ENCODE measurements at regions not wholly inside any gene's neighbourhood (a gene's known extent, or its start where the extent isn't known, plus 50 kb on each side); places are given as distances from the start of the nearest gene placed in this dataset.

DNA sequence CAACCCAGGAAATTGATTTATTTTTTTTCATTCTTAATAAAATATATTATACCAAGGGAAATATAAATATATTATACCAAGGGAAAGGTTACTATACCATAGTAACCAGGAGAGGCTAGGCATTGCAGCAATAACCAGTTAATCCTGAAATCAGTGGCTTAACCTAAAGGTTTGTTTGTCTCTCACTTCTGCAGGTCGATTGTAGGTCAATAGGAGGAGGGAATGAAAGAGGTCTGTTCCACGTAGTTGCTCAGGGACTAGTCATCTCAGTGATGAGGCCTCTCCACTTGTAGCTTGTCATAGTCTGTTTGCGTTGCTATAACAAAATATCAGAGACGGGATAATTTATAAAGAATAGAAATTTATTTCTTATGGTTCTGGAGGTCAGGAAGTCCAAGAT, 168.0 kb downstream of the GJA1 start:
- Histone ChIP-seq H3K9me3 (replicated peaks; ENCODE audit: control insufficient read depth, insufficient read depth, low read length) (no peaks in the 10 kb centered on the region), H3K36me3 (ENCODE audit: control insufficient read depth in 2 of 2, insufficient read depth in 2 of 2, low read length in 1 of 2) (no peaks in the 10 kb centered on the region), H3K9ac (ENCODE audit: control insufficient read depth, insufficient read depth, low read length) (no peak overlapping the region), H3K27me3 (replicated peaks in 1 of 2; ENCODE audit: control insufficient read depth in 2 of 2, insufficient read depth in 2 of 2, low read length in 1 of 2) (no peaks in the 10 kb centered on the region), H3K4me3 (no peak overlapping the region), H3K4me1 (ENCODE audit: control insufficient read depth, insufficient read depth, low read length) (no peaks in the 10 kb centered on the region), H2AFZ (ENCODE audit: control insufficient read depth, low read depth, low read length) (no peak overlapping the region), H3K27ac (ENCODE audit: control insufficient read depth, insufficient read depth) (no peak overlapping the region), H3K79me2 (ENCODE audit: control insufficient read depth, insufficient read depth, low read length) (no peaks in the 10 kb centered on the region), H4K20me1 (ENCODE audit: control insufficient read depth, insufficient read depth) (no peaks in the 10 kb centered on the region), H3K4me2 (ENCODE audit: control insufficient read depth, insufficient read depth) (no peak overlapping the region)
- ChIA-PET POLR2A (no interaction called here), CTCF (no interaction called here), RAD21 (ENCODE audit: unreplicated experiment) (no interaction called here), SMC1A (ENCODE audit: uncharacterized antibody, unreplicated experiment) (no interaction called here)
- no peak for DNase-seq (ENCODE audit: low read depth, low spot score)
- intact Hi-C loops (cut with micrococcal nuclease; ENCODE audit: unreplicated experiment) = no loop called here
- in situ Hi-C loops (cut with MboI) = no loop called here
- BruUV-seq (replicated peaks) = no TSS peak
- 21% methylated on average over 4 of the region's 4 CpGs for WGBS (ENCODE audit: insufficient coverage, insufficient replicate concordance, low lambda C conversion rate, missing lambda C conversion rate)
- ATAC-seq = no peak
- no peak for FAIRE-seq
- TF ChIP-seq ZNF207 (IDR thresholded peaks at IDR 0.05; ENCODE audit: borderline replicate concordance) = no peak

DNA sequence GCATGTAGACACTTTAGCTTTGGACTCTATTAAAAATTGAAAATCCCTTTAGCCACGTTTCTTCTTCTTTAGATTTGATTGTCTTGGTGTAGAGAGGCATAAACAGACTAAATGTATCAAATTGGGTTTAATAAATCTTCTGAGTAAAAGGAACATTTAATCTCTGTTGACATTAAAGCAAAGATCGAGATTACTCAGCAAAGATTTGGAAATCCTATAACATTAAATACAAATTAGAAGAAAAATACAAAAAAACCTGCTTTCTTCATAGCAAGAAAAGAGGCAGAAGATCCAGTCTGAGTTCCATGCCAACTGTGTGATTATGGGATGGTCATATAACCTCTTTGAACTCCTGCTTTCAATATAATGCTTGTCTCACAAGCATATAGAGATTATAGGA, 172.3 kb downstream of the GJA1 start:
- RAD21 ChIA-PET (ENCODE audit: unreplicated experiment) = no interaction called here
- Histone ChIP-seq H3K4me3 (no peak overlapping the region), H3K27ac (ENCODE audit: control insufficient read depth, insufficient read depth) (no peak overlapping the region), H3K9ac (ENCODE audit: control insufficient read depth, insufficient read depth, low read length) (no peak overlapping the region), H3K79me2 (ENCODE audit: control insufficient read depth, insufficient read depth, low read length) (no peaks in the 10 kb centered on the region), H4K20me1 (ENCODE audit: control insufficient read depth, insufficient read depth) (no peaks in the 10 kb centered on the region), H3K4me2 (ENCODE audit: control insufficient read depth, insufficient read depth) (no peak overlapping the region), H3K27me3 (replicated peaks in 1 of 2; ENCODE audit: control insufficient read depth in 2 of 2, insufficient read depth in 2 of 2, low read length in 1 of 2) (no peaks in the 10 kb centered on the region), H3K9me3 (replicated peaks; ENCODE audit: control insufficient read depth, insufficient read depth, low read length) (no peaks in the 10 kb centered on the region), H2AFZ (ENCODE audit: control insufficient read depth, low read depth, low read length) (no peak overlapping the region), H3K4me1 (ENCODE audit: control insufficient read depth, insufficient read depth, low read length) (no peaks in the 10 kb centered on the region), H3K36me3 (ENCODE audit: control insufficient read depth in 2 of 2, insufficient read depth in 2 of 2, low read length in 1 of 2) (no peaks in the 10 kb centered on the region)
- SMC1A ChIA-PET (ENCODE audit: uncharacterized antibody, unreplicated experiment) = no interaction called here
- CTCF ChIA-PET = no interaction called here
- intact Hi-C loops (cut with micrococcal nuclease; ENCODE audit: unreplicated experiment) (no loop called here), in situ Hi-C loops (cut with MboI) (no loop called here)
- POLR2A ChIA-PET = no interaction called here
- DNase-seq (ENCODE audit: low read depth, low spot score) = no peak
- 0% methylated on average over 2 of the region's 2 CpGs for WGBS (ENCODE audit: insufficient coverage, insufficient replicate concordance, low lambda C conversion rate, missing lambda C conversion rate)
- no peak for ATAC-seq
- no peak for FAIRE-seq
- no TSS peak for BruUV-seq (replicated peaks)
- TF ChIP-seq, protein P1, sequence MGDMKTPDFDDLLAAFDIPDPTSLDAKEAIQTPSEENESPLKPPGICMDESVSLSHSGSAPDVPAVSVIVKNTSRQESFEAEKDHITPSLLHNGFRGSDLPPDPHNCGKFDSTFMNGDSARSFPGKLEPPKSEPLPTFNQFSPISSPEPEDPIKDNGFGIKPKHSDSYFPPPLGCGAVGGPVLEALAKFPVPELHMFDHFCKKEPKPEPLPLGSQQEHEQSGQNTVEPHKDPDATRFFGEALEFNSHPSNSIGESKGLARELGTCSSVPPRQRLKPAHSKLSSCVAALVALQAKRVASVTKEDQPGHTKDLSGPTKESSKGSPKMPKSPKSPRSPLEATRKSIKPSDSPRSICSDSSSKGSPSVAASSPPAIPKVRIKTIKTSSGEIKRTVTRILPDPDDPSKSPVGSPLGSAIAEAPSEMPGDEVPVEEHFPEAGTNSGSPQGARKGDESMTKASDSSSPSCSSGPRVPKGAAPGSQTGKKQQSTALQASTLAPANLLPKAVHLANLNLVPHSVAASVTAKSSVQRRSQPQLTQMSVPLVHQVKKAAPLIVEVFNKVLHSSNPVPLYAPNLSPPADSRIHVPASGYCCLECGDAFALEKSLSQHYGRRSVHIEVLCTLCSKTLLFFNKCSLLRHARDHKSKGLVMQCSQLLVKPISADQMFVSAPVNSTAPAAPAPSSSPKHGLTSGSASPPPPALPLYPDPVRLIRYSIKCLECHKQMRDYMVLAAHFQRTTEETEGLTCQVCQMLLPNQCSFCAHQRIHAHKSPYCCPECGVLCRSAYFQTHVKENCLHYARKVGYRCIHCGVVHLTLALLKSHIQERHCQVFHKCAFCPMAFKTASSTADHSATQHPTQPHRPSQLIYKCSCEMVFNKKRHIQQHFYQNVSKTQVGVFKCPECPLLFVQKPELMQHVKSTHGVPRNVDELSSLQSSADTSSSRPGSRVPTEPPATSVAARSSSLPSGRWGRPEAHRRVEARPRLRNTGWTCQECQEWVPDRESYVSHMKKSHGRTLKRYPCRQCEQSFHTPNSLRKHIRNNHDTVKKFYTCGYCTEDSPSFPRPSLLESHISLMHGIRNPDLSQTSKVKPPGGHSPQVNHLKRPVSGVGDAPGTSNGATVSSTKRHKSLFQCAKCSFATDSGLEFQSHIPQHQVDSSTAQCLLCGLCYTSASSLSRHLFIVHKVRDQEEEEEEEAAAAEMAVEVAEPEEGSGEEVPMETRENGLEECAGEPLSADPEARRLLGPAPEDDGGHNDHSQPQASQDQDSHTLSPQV (IDR thresholded peaks at IDR 0.05) = no peak
- TF ChIP-seq, protein P2, sequence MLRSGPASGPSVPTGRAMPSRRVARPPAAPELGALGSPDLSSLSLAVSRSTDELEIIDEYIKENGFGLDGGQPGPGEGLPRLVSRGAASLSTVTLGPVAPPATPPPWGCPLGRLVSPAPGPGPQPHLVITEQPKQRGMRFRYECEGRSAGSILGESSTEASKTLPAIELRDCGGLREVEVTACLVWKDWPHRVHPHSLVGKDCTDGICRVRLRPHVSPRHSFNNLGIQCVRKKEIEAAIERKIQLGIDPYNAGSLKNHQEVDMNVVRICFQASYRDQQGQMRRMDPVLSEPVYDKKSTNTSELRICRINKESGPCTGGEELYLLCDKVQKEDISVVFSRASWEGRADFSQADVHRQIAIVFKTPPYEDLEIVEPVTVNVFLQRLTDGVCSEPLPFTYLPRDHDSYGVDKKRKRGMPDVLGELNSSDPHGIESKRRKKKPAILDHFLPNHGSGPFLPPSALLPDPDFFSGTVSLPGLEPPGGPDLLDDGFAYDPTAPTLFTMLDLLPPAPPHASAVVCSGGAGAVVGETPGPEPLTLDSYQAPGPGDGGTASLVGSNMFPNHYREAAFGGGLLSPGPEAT (IDR thresholded peaks at IDR 0.05; ENCODE audit: low read depth) = no peak
- TF ChIP-seq ESRRA (IDR thresholded peaks at IDR 0.05; ENCODE audit: low read length) (no peak), HDGF (IDR thresholded peaks at IDR 0.05) (no peak), RFX5 (IDR thresholded peaks at IDR 0.05; ENCODE audit: low read depth, low read length) (no peak), NR2C2 (IDR thresholded peaks at IDR 0.05; ENCODE audit: borderline replicate concordance, control insufficient read depth, insufficient read length, low read depth) (no peak), RUNX3 (IDR thresholded peaks at IDR 0.05; ENCODE audit: low read length) (no peak), PML (IDR thresholded peaks at IDR 0.05; ENCODE audit: low read length) (no peak), HCFC1 (IDR thresholded peaks at IDR 0.05; ENCODE audit: low read length) (no peak), SIX5 (IDR thresholded peaks at IDR 0.05; ENCODE audit: low read depth, low read length, severe bottlenecking) (no peak), MEF2B (IDR thresholded peaks at IDR 0.05; ENCODE audit: partially characterized antibody, poor library complexity, severe bottlenecking) (no peak)
- TF ChIP-seq, protein P3, sequence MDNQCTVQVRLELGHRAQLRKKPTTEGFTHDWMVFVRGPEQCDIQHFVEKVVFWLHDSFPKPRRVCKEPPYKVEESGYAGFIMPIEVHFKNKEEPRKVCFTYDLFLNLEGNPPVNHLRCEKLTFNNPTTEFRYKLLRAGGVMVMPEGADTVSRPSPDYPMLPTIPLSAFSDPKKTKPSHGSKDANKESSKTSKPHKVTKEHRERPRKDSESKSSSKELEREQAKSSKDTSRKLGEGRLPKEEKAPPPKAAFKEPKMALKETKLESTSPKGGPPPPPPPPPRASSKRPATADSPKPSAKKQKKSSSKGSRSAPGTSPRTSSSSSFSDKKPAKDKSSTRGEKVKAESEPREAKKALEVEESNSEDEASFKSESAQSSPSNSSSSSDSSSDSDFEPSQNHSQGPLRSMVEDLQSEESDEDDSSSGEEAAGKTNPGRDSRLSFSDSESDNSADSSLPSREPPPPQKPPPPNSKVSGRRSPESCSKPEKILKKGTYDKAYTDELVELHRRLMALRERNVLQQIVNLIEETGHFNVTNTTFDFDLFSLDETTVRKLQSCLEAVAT (IDR thresholded peaks at IDR 0.05) = no peak

Measured in GM12878 (cell line).